ENCODE measurements at regions not wholly inside any gene's neighbourhood (a gene's known extent, or its start where the extent isn't known, plus 50 kb on each side); places are given as distances from the start of the nearest gene placed in this dataset.

DNA sequence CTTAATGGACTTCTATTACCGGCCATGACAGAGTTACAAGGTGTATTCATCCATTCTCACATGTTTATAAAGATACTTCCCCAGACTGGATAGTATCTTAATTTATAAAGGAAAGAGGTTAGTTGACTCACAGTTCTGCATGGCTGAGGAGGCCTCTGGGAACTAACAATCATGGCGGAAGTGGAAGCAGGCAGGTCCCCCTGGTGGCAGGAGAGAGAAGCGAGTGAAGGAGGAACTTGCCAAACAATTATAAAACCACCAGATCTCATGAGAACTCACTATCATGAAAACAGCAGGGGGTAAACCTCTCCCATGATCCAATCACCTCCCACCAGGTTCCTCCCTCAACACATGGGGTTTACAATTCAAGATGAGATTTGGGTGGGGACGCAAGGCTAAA, 170.0 kb upstream of the PDGFD start:
- no peaks in the 10 kb centered on the region for H4K20me1 ChIP-seq (ENCODE audit: insufficient read depth, low read length)
- no peaks in the 10 kb centered on the region for H3K79me2 ChIP-seq (ENCODE audit: insufficient read depth, low read length)
- Mint-ChIP-seq H3K27ac (ENCODE audit: unreplicated experiment) (no peak overlapping the region), H3K4me1 (ENCODE audit: low read depth, unreplicated experiment) (peaks cover 14% of the 10 kb centered on the region), H3K4me3 (ENCODE audit: unreplicated experiment) (no peak overlapping the region), H3K27me3 (ENCODE audit: low read depth, unreplicated experiment) (no peaks in the 10 kb centered on the region), H3K9me3 (ENCODE audit: unreplicated experiment) (no peaks in the 10 kb centered on the region), H3K36me3 (ENCODE audit: low read depth, unreplicated experiment) (no peaks in the 10 kb centered on the region)
- no peak overlapping the region for H3K27ac ChIP-seq (ENCODE audit: low read depth, low read length)
- H3K9ac ChIP-seq (ENCODE audit: low read length): no peak overlapping the region
- TF ChIP-seq CTCF (IDR thresholded peaks at IDR 0.05; ENCODE audit: insufficient read depth, low read depth, low read length): no peak
- no peak for TF ChIP-seq EZH2 (IDR thresholded peaks at IDR 0.05; ENCODE audit: insufficient read depth, low read length)
- DNase-seq (ENCODE audit: low read depth) (no peak), FAIRE-seq (no peak)
- no peaks in the 10 kb centered on the region for H3K27me3 ChIP-seq (ENCODE audit: insufficient read depth, low read length)
- no peak overlapping the region for H2AFZ ChIP-seq (ENCODE audit: low read depth, low read length)
- no peaks in the 10 kb centered on the region for H3K9me3 ChIP-seq (ENCODE audit: insufficient read depth, low read depth, low read length)
- peaks cover 4% of the 10 kb centered on the region for H3K4me1 ChIP-seq (ENCODE audit: insufficient read depth, low read length)
- H3K4me3 ChIP-seq (ENCODE audit: insufficient read depth, low read depth, low read length): no peak overlapping the region
- H3K4me2 ChIP-seq (ENCODE audit: low read length): no peak overlapping the region
- H3K36me3 ChIP-seq (ENCODE audit: insufficient read depth, low read length): no peaks in the 10 kb centered on the region

- Mint-ChIP-seq H3K4me1 (ENCODE audit: low read depth, unreplicated experiment) (peaks cover 3% of the 10 kb centered on the region), H3K36me3 (ENCODE audit: low read depth, unreplicated experiment) (no peaks in the 10 kb centered on the region), H3K9me3 (ENCODE audit: unreplicated experiment) (no peaks in the 10 kb centered on the region), H3K27ac (ENCODE audit: unreplicated experiment) (no peak overlapping the region), H3K4me3 (ENCODE audit: unreplicated experiment) (no peak overlapping the region), H3K27me3 (ENCODE audit: low read depth, unreplicated experiment) (no peaks in the 10 kb centered on the region)
- Histone ChIP-seq H2AFZ (ENCODE audit: low read depth, low read length) (no peak overlapping the region), H3K36me3 (ENCODE audit: insufficient read depth, low read length) (no peaks in the 10 kb centered on the region), H3K9me3 (ENCODE audit: insufficient read depth, low read depth, low read length) (no peaks in the 10 kb centered on the region), H3K4me3 (ENCODE audit: insufficient read depth, low read depth, low read length) (no peak overlapping the region), H3K4me2 (ENCODE audit: low read length) (no peak overlapping the region), H3K9ac (ENCODE audit: low read length) (no peak overlapping the region), H3K4me1 (ENCODE audit: insufficient read depth, low read length) (no peaks in the 10 kb centered on the region), H3K27ac (ENCODE audit: low read depth, low read length) (no peak overlapping the region), H3K79me2 (ENCODE audit: insufficient read depth, low read length) (no peaks in the 10 kb centered on the region), H4K20me1 (ENCODE audit: insufficient read depth, low read length) (no peaks in the 10 kb centered on the region), H3K27me3 (ENCODE audit: insufficient read depth, low read length) (no peaks in the 10 kb centered on the region)
- FAIRE-seq (no peak), DNase-seq (ENCODE audit: low read depth) (no peak)
- TF ChIP-seq CTCF (IDR thresholded peaks at IDR 0.05; ENCODE audit: insufficient read depth, low read depth, low read length): peak; percentile 9
- no peak for TF ChIP-seq EZH2 (IDR thresholded peaks at IDR 0.05; ENCODE audit: insufficient read depth, low read length)
Observed at GRCh38 chr11:104332110-104332509, 168.2 kb upstream of the PDGFD start.

DNA sequence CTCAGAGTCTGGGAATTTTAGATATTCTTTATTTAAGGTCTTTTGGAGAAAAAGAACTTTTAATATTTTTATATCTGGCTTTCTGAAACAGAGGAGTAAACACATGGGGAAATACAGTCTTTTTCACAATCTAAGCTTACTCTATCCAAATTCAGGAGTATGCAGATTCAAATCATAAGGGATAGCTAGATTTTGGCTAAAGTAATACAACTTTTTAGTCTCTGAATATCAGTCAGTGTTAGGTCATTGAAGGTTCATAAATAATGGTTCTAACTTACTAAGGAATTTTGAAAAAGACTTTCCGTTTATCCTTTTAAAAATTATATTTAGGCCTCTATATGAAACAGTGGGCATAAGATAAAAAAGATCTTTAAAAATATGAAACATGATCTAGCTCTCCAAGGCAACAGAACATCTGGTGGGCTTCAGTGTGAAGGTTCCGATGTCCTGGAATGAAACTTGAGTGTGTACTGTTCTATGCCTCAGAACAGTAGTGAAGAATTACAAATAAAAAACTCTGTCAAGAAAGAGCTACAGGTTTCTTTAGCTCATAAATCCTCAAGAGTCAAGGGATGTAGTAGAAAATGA, 165.2 kb upstream of the PDGFD start:
- no peaks in the 10 kb centered on the region for H3K36me3 ChIP-seq (ENCODE audit: insufficient read depth, low read length)
- TF ChIP-seq CTCF (IDR thresholded peaks at IDR 0.05; ENCODE audit: insufficient read depth, low read depth, low read length): no peak
- no peak for TF ChIP-seq EZH2 (IDR thresholded peaks at IDR 0.05; ENCODE audit: insufficient read depth, low read length)
- no peaks in the 10 kb centered on the region for H3K36me3 Mint-ChIP-seq (ENCODE audit: low read depth, unreplicated experiment)
- H3K27me3 Mint-ChIP-seq (ENCODE audit: low read depth, unreplicated experiment): no peaks in the 10 kb centered on the region
- no peak overlapping the region for H3K4me2 ChIP-seq (ENCODE audit: low read length)
- H4K20me1 ChIP-seq (ENCODE audit: insufficient read depth, low read length): no peaks in the 10 kb centered on the region
- no peak overlapping the region for H3K4me3 Mint-ChIP-seq (ENCODE audit: unreplicated experiment)
- H3K4me1 ChIP-seq (ENCODE audit: insufficient read depth, low read length): no peaks in the 10 kb centered on the region
- no peaks in the 10 kb centered on the region for H3K27me3 ChIP-seq (ENCODE audit: insufficient read depth, low read length)
- FAIRE-seq (no peak), DNase-seq (ENCODE audit: low read depth) (no peak)
- H3K79me2 ChIP-seq (ENCODE audit: insufficient read depth, low read length): no peaks in the 10 kb centered on the region
- no peak overlapping the region for H3K27ac ChIP-seq (ENCODE audit: low read depth, low read length)
- no peak overlapping the region for H3K9ac ChIP-seq (ENCODE audit: low read length)
- H2AFZ ChIP-seq (ENCODE audit: low read depth, low read length): no peak overlapping the region
- no peak overlapping the region for H3K27ac Mint-ChIP-seq (ENCODE audit: unreplicated experiment)
- H3K4me3 ChIP-seq (ENCODE audit: insufficient read depth, low read depth, low read length): no peak overlapping the region
- no peaks in the 10 kb centered on the region for H3K4me1 Mint-ChIP-seq (ENCODE audit: low read depth, unreplicated experiment)
- H3K9me3 Mint-ChIP-seq (ENCODE audit: unreplicated experiment): no peaks in the 10 kb centered on the region
- H3K9me3 ChIP-seq (ENCODE audit: insufficient read depth, low read depth, low read length): no peaks in the 10 kb centered on the region
